Mesothelial cell of epicardium (in vitro differentiated cells): ENCODE measurements at regions not wholly inside any gene's neighbourhood (a gene's known extent, or its start where the extent isn't known, plus 50 kb on each side); places are given as distances from the start of the nearest gene placed in this dataset.

Experiments
- DNase-seq, 2 experiments: peaks; one replicate each; pipeline ENCODE4 v3.0.0; 2021; ENCODE audit warnings: low spot score in 2 of 2; ENCODE audit not compliant: unreplicated experiment in 2 of 2
- H3K27ac Mint-ChIP-seq: 2 replicates; pipeline ENCODE4 v1.8.0; 2021; ENCODE audit warnings: mixed read lengths
- H3K27me3 Mint-ChIP-seq: 2 replicates; pipeline ENCODE4 v1.8.0; 2021; ENCODE audit warnings: low read depth, mixed read lengths
- H3K36me3 Mint-ChIP-seq: 2 replicates; pipeline ENCODE4 v1.8.0; 2021; ENCODE audit warnings: mixed read lengths
- H3K4me1 Mint-ChIP-seq: 2 replicates; pipeline ENCODE4 v1.8.0; 2021; ENCODE audit warnings: mixed read lengths
- H3K4me3 Mint-ChIP-seq: 2 replicates; pipeline ENCODE4 v1.8.0; 2021; ENCODE audit warnings: mild to moderate bottlenecking, moderate library complexity, mixed read lengths
- H3K9me3 Mint-ChIP-seq: 2 replicates; pipeline ENCODE4 v1.8.0; 2021; ENCODE audit warnings: mixed read lengths
- TF ChIP-seq, protein P1 (sequence below): fragments of 200-600 bp; sonication (generic); IDR thresholded peaks from one replicate; pipeline ENCODE4 v1.5.0; 2021; ENCODE audit warnings: antibody characterized with exemption; ENCODE audit not compliant: unreplicated experiment

DNA sequence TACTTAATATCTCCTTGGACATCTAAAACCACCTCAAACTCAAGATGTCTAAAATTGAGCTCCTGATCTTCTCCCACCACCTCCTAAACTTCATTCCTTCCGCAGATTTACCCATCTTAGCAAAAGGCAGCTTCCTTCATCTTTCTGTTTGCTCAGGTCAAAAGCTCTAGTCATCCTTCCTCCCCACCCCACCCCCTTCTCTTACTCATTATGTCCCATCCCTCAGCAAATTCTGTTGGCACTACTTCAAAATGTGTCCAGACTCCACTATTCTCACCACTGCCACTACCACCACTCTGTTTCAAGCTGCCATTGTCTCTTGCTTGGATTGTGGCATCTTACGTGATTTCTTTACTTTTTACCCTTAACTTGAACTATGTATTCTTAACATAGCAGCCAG, 59.2 kb upstream of the ZDHHC17 start:
- TF ChIP-seq, protein P1, sequence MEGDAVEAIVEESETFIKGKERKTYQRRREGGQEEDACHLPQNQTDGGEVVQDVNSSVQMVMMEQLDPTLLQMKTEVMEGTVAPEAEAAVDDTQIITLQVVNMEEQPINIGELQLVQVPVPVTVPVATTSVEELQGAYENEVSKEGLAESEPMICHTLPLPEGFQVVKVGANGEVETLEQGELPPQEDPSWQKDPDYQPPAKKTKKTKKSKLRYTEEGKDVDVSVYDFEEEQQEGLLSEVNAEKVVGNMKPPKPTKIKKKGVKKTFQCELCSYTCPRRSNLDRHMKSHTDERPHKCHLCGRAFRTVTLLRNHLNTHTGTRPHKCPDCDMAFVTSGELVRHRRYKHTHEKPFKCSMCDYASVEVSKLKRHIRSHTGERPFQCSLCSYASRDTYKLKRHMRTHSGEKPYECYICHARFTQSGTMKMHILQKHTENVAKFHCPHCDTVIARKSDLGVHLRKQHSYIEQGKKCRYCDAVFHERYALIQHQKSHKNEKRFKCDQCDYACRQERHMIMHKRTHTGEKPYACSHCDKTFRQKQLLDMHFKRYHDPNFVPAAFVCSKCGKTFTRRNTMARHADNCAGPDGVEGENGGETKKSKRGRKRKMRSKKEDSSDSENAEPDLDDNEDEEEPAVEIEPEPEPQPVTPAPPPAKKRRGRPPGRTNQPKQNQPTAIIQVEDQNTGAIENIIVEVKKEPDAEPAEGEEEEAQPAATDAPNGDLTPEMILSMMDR = no peak
- Mint-ChIP-seq H3K4me1 (peaks cover 37% of the 10 kb centered on the region), H3K27me3 (no peaks in the 10 kb centered on the region), H3K27ac (peak overlapping the region; percentile 26), H3K4me3 (no peak overlapping the region), H3K9me3 (no peaks in the 10 kb centered on the region), H3K36me3 (no peaks in the 10 kb centered on the region)
- no peak for DNase-seq

DNA sequence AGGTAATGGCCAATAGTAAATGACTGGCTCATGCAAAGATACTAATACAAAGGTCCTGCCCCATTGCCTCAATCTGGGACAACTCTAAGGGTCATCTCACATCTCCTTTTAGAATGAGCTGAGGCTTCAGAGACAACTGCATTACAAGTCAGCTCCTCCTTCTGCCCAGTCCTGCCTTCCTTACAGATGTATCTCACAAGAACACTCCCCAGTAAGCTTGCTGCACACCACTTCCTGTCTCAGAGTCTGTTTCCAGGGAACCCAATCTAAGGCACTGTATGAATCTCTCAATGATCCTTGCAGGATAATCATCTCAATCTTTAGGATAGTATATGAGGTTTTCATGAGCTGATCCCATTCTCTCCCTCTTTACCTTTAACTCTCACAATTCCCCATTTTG, 57.8 kb upstream of the ZDHHC17 start:
- no peaks in the 10 kb centered on the region for H3K9me3 Mint-ChIP-seq
- no peak for DNase-seq
- H3K4me1 Mint-ChIP-seq = peaks cover 37% of the 10 kb centered on the region
- peak overlapping the region; percentile 6 for H3K27ac Mint-ChIP-seq
- H3K4me3 Mint-ChIP-seq = no peak overlapping the region
- H3K27me3 Mint-ChIP-seq = no peaks in the 10 kb centered on the region
- H3K36me3 Mint-ChIP-seq = no peaks in the 10 kb centered on the region
- TF ChIP-seq, protein P1 = no peak

DNA sequence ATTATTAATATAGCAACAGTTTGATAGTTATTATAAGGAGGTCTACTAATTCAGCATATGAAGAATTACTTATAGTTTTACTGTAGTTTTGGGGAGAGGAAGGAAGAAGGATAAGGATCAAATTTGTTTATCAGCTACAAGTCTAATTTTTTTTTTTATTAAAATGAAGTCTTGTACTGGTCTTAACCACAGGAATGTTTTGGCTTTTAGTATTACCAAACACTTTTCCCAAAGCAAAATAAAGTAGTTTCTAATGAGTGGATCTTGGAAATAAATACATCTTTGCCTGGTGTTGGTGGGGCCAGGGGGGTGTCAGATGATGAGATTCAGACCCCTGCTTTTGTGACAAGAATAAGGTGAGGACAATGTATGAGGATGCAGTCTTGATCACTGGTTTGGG, 57.2 kb upstream of the ZDHHC17 start:
- Mint-ChIP-seq H3K4me1 (peaks cover 37% of the 10 kb centered on the region), H3K9me3 (no peaks in the 10 kb centered on the region), H3K4me3 (no peak overlapping the region), H3K36me3 (no peaks in the 10 kb centered on the region), H3K27me3 (no peaks in the 10 kb centered on the region), H3K27ac (no peak overlapping the region)
- TF ChIP-seq, protein P1 = no peak
- no peak for DNase-seq

DNA sequence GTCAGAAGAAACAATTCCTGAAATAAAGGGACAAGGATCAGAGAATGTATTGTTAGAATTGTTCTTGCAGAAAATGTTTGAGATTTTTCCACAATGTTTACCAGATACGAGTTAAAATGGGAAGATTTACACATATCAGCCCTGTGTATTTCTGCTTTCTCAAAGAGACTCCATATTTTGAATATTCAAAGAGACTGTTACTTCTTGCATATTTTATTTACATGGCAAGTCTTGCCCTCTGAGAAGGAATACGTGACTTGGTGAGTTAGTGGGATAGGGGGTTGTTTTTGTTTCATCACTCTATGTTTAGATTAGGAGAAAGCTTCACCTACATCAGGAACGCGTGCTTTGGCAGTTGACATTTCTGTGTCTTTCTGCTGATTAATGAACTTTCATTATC, 56.1 kb upstream of the ZDHHC17 start:
- H3K4me1 Mint-ChIP-seq = peaks cover 34% of the 10 kb centered on the region
- no peak overlapping the region for H3K4me3 Mint-ChIP-seq
- no peaks in the 10 kb centered on the region for H3K27me3 Mint-ChIP-seq
- no peak for DNase-seq
- TF ChIP-seq, protein P1 = no peak
- no peak overlapping the region for H3K27ac Mint-ChIP-seq
- H3K9me3 Mint-ChIP-seq = no peaks in the 10 kb centered on the region
- H3K36me3 Mint-ChIP-seq = no peaks in the 10 kb centered on the region

DNA sequence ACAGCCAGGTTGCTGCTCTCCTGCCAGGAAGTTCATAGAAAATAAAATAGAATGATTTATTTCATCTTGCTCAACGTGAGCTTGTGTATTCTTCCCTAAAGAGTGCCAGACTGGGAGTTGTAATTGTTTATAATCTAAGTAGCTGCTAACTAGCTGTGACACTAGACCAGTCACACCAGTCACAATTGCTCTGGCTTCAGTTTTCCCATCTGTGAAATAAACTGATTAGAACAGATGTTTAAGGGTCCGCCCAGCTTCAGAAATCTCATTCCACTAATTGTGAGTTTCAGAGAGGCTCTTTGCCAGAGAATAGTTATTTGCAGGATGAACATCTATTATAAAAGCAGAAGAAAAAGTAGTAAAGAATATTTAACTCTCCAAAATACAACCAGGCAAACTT, 55.6 kb upstream of the ZDHHC17 start:
- H3K27me3 Mint-ChIP-seq = no peaks in the 10 kb centered on the region
- TF ChIP-seq, protein P1 = no peak
- peak overlapping the region; percentile 2 for H3K27ac Mint-ChIP-seq
- peaks cover 35% of the 10 kb centered on the region for H3K4me1 Mint-ChIP-seq
- no peak overlapping the region for H3K4me3 Mint-ChIP-seq
- no peaks in the 10 kb centered on the region for H3K9me3 Mint-ChIP-seq
- DNase-seq = no peak
- no peaks in the 10 kb centered on the region for H3K36me3 Mint-ChIP-seq

DNA sequence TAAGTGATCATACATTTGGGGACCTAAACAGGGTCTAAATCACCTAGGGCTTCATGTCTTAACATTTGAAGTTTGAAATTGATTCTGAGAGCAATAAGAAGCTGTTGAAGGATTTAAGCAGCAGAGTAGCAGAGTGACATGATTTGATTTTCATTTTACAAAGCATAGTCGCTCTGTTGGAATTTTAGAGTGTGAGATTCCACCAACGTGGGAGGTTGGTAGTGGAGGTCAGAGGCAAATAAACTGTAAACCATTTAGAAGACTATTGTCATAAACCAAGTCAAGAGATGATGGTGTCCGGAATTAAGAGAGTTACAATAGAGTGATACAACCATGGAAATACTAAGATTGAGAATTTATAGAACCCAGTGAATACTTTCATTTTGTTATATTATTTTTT, 52.7 kb upstream of the ZDHHC17 start:
- Mint-ChIP-seq H3K4me1 (peaks cover 18% of the 10 kb centered on the region), H3K9me3 (peaks cover 7% of the 10 kb centered on the region), H3K27ac (no peak overlapping the region), H3K4me3 (no peak overlapping the region), H3K36me3 (no peaks in the 10 kb centered on the region), H3K27me3 (no peaks in the 10 kb centered on the region)
- TF ChIP-seq, protein P1 = no peak
- no peak for DNase-seq
